ENCODE measurements at regions not wholly inside any gene's neighbourhood (a gene's known extent, or its start where the extent isn't known, plus 50 kb on each side); places are given as distances from the start of the nearest gene placed in this dataset.
"Not testable (repeated sequence)": the region's sequence is repeated elsewhere in the genome, so short reads cannot be mapped to it uniquely, and the experiment has no call there.

- FAIRE-seq: no peak
Measured at GRCh38 chr5:56317923-56318561, 84.9 kb upstream of the ANKRD55 start.

GRCh38 chr5:56316299-56316994 lies 83.3 kb upstream of the ANKRD55 start:
- DNase-seq (ENCODE audit: low spot score in 2 of 2) (no peak), FAIRE-seq (no peak)

More at GRCh38 chr5:56317923-56318561, 84.9 kb upstream of the ANKRD55 start:
- DNase-seq (ENCODE audit: low spot score in 2 of 2): no peak

DNA sequence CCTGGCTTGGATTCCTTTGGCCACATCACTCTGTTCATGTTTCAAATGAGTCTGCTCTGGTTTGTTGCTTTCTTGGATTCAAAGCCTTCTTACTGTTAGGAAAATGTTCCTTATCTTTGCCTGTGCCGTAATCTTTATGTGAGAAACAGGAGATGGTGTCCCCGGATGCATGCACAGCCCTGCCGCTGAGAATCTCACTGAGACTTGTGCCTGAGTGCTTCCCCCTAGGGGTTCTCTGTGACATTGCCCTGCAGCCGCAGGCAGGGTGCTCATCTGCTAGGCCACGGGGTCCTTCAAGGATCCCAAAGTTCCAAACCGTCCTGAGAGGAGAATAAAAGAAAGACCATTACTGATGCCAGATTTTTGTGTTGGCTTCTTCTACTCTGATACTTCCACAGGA lies 81.4 kb upstream of the ANKRD55 start:
- FAIRE-seq (no peak), DNase-seq (ENCODE audit: low spot score in 2 of 2) (no peak)

DNA sequence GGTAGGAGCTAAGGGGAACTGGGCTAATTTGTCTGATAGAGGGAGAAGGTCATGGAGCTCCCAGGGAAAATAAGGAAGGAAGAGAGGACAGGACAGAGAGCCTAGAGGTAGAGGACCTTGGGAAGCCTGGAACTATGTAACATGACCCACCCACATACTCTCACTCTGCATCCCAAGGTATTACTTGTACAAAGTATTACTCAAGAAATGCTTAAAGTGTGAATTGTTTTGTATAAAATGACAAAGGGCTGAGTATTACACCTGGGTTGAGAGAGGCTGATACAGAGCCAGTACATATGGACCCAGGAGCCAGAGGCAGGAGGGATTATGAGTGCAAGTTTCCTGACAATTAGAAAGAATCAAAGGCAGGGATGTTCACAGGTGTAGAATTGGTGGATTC lies 80.5 kb upstream of the ANKRD55 start:
- FAIRE-seq: no peak
- DNase-seq (ENCODE audit: low spot score in 2 of 2): no peak

- DNase-seq (ENCODE audit: low spot score in 2 of 2): no peak
- FAIRE-seq: no peak
Measured at GRCh38 chr5:56313004-56313531, 79.9 kb upstream of the ANKRD55 start.

DNA sequence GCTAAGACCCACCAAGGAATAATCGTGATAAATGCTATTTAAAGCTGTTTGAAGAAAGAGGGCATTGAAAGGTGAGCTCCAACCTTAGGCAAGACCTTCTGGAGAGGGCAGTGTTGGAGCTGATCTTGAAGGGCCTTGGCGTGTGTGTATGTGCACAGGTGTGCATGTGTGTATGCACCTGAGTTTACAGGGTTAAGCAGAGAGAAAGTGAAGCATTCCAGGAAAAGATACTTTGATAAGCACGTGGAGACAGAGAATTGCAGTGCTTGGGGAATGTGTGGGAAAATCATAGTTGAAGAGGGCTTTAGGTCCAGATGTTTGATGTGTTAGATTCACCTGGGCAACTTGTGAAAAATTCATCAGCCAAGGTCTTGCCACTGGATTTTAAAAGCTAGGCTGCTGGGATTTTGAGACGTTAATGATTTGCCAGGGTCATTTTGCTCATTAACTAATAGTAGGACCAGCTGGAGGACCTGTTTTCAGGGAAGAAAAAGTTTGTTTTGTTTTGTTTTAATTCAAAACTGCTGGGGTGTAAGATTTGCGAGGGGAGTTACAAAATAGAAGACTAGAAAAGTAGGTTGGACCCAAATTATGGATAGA lies 78.3 kb upstream of the ANKRD55 start:
- FAIRE-seq: no peak

GRCh38 chr5:56310711-56311204 lies 77.6 kb upstream of the ANKRD55 start:
- DNase-seq (ENCODE audit: low spot score in 2 of 2): no peak
- no peak for FAIRE-seq

More for the DNA sequence above, 78.3 kb upstream of the ANKRD55 start:
- DNase-seq (ENCODE audit: low spot score in 2 of 2): no peak

- DNase-seq (ENCODE audit: low spot score in 2 of 2) (no peak), FAIRE-seq (no peak)
Measured at GRCh38 chr5:56309262-56309826, 76.2 kb upstream of the ANKRD55 start.

DNA sequence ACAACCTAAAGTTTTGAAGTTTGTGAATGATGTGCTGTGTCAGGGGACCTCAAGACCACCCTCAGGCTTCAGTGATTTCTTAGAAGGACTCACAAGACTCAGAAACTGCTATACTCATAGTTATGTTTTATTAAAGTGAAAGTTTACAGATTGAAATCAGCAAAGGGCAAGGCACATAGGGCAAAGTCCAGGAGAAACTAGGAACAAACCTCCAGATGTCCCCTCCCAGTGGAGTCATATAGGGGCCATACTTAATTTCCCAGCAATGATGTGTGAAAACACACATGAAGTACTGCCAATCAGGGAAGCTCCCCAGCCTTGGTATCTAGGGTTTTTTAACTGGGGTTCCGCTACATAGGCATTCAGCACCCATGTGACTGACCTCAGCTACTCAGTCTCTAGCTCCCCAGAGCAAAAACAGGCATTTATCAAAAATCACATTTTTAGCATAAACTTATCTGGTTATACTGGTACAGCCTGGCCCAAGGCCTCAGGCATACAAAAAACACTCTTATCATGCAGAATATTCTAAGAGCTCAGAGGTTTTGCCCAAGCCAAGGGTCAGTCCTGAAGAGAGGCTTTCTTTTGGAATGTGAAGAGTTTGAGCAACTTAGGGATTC lies 74.7 kb upstream of the ANKRD55 start:
- FAIRE-seq (no peak), DNase-seq (ENCODE audit: low spot score in 2 of 2) (no peak)

DNA sequence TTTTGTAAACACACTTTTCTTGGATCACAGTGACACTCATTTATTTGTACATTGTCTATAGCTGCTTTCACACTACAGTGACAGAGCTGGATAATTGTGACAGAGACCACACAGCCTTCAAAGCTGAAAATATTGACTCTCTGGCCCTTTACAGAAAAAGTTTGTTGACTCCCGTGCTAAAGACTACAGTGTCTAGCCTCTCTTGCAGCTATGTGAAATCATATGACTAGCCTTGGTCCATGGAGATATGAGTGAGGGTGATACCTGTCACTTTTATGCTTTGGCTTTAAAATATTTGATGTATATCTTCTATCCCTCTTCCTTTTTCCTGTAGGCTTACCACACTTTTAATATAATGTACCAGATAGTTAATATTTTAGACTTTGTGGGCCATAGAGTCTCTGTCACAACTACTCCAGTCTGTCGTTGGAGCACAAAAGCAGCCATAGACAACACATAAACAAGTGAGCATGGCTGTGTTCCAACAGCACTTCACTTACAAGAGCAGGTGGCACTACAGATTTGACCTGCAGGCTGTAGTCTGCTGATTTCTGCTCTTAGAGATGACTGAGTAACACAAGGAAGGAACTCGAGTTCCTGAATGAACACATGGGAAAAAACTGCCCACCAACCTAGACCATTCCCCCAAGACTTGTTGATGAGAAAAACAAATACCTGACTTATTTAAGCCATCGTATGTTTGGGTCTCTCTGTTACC lies 73.5 kb upstream of the ANKRD55 start:
- DNase-seq (ENCODE audit: low spot score in 2 of 2) (no peak), FAIRE-seq (no peak)

DNA sequence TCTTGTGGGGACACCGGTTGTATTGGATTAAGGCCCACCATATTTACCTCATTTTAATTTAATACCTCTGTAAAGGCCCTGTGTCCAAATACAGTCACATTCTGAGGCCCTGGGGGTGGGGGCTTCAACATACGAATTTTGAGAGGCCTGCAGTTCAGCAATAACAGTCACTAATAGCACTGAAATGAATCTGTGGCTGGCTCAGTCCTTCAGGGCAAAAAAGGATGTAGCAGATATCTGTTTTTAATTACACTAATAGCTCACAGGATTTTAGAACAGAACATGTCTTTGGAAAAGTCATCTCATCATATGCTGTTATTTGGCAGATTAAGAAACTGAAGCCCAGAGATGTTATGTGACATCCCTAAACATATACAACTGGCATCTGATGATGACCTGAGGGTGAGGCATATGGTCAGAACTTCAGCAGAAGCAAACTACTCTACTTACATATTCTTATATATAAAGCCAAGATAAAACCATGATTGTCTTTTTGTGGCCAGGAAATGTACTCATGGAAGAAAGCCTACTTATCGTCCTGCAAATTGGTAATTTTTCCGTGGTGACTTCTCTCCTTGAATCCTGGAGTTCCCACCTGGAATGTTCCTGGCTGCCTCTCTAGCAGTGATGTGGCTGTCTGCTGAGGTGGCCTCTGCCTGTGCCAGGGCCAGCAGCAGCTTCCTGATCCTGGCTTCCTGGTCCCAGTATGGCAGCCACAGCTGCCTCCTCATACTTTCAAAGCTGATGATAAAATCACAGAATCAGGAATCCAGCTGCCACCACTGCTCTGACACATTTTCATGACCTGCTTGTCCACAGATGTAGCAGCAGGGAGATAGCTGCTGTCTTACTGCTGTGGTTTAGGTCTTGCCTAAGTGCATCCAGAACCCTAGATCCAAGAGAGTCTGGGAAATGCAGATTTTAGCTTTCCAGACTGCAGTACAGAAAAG lies 72.1 kb upstream of the ANKRD55 start:
- FAIRE-seq: no peak
- no peak for DNase-seq (ENCODE audit: low spot score in 2 of 2)

GRCh38 chr5:56303511-56303910 lies 70.4 kb upstream of the ANKRD55 start:
- DNase-seq (ENCODE audit: low spot score in 2 of 2) (no peak), FAIRE-seq (no peak)

GRCh38 chr5:56302027-56302426 lies 68.9 kb upstream of the ANKRD55 start:
- no peak for DNase-seq (ENCODE audit: low spot score in 2 of 2)
- no peak for FAIRE-seq

DNA sequence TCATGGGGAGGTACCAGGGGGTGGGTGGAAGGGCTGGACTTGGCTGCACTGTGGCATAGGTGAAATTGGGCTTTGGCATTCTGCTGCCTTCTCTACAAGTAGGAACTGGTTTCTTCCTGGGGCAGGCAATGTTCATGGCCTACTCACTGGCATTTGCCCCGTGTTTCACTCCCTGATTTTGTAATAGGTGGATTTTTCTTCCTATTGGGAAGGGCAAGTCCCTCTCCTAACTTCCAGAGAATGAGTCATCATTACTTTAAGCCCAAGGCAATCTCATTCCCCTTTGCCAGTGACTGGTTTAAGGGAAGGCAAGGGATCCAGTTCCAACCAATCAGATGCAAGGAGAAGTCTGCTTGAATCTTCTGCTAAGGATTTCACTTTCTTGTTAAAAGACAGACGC lies 67.9 kb upstream of the ANKRD55 start:
- FAIRE-seq (no peak), DNase-seq (ENCODE audit: low spot score in 2 of 2) (no peak)

DNA sequence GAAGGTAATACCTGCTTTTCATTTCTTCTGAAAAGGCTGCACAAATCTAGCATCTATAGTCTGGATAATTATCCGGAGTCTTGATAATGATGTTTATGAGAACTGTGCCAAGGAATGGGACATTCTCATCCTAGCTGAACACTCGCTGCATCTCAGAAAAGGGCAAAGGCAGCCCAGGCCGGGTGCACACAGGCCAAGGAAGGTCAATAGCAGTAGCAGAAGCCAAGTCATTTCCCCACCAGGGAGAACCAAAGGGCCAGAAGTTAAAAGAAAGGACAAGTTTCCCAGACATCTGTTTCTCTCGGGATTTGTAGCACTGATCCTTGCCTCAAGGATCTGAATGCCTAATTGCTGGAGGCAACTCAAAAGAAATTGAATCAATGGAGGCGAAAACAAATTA lies 66.1 kb upstream of the ANKRD55 start:
- DNase-seq (ENCODE audit: low spot score in 2 of 2) (peak in 1 of 2 donors; percentile 12), FAIRE-seq (no peak)

DNA sequence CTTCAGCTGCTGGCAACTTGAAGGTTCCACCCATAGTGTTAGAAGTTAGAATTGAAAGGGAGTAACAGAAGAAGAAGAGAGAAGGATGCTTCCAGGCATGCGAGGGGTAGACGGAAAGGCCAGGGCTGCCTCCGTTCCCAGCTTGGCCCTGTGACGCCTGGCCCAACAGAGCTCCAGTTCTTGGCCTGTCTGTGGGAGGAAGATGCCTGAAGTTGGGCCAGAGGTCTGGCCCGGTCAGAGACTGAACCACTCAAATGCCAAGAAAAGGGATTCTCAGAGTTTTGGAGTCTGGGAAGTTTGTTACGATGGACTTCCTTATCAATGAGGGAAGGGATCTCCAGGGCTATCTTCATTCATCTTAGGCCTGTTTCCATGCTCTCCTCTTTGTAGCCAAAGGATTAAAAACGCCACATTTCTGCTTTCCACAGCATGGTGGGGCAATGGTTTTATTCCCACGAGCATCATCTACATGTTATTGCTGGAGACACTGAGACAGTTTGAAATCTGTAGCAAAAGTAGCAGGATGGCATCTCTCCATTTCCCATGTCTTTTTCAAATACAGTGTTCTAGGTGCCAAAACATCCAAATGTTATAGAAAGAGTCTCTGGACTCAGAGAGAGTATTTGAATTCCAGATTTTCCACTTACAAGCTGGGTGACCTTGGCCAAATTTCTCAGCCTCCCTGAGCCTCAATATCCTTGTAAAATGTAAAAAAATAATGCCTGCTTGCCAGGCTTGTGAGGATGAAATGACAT lies 65.4 kb upstream of the ANKRD55 start:
- FAIRE-seq (no peak), DNase-seq (ENCODE audit: low spot score in 2 of 2) (no peak)

DNA sequence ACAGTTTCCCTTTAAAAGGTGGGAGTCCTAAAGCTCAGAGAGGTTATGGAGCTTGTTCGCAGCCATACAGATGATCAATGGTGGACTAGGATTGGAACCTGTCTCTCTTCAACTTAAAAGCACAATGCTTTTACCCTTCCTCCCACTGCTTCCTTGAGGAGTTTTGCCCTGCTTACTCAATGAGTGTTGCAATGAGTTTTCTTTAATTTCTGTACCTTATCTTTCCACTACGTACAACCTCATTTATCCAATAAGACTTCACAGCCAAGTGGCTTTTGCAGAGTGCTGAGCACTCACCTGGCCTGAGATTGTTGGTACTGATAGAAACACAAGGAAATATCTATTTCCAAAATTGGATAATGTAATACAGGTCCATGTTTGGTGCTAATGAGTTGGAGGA lies 64.7 kb upstream of the ANKRD55 start:
- no peak for DNase-seq (ENCODE audit: low spot score in 2 of 2)
- FAIRE-seq: no peak

GRCh38 chr5:56295311-56295710 lies 62.2 kb upstream of the ANKRD55 start:
- DNase-seq (ENCODE audit: low spot score in 2 of 2); FAIRE-seq: not testable (repeated sequence)
